Skeletal muscle tissue (tissue), 3 donors: ENCODE measurements at regions not wholly inside any gene's neighbourhood (a gene's known extent, or its start where the extent isn't known, plus 50 kb on each side); places are given as distances from the start of the nearest gene placed in this dataset.
"Not testable (repeated sequence)": the region's sequence is repeated elsewhere in the genome, so short reads cannot be mapped to it uniquely, and the experiment has no call there.

Source experiments
- H3K27ac ChIP-seq: one replicate; pipeline ENCODE4 v1.7.0; 2013; ENCODE audit warnings: mild to moderate bottlenecking, low read depth, low read length, inconsistent platforms
- H3K27me3 ChIP-seq, 3 donors: one replicate each; pipeline ENCODE4 v1.7.0; 2013; ENCODE audit warnings: low read length in 3 of 3; ENCODE audit not compliant: control insufficient read depth in 3 of 3, insufficient read depth in 3 of 3
- H3K36me3 ChIP-seq, 3 donors: one replicate each; pipeline ENCODE4 v1.7.0; 2013; ENCODE audit warnings: low read length in 3 of 3; ENCODE audit not compliant: control insufficient read depth in 3 of 3, insufficient read depth in 3 of 3
- H3K4me1 ChIP-seq, 3 donors: one replicate each; pipeline ENCODE4 v1.7.0; 2013; ENCODE audit warnings: low read length in 3 of 3, mild to moderate bottlenecking in 3 of 3; ENCODE audit not compliant: control insufficient read depth in 3 of 3, insufficient read depth in 3 of 3
- H3K4me3 ChIP-seq, 3 donors: one replicate each; pipeline ENCODE4 v1.7.0; 2013; ENCODE audit warnings: low read length in 3 of 3
- H3K9ac ChIP-seq, 3 donors: one replicate each; pipeline ENCODE4 v1.7.0; 2013; ENCODE audit warnings: low read length in 3 of 3, mild to moderate bottlenecking in 3 of 3, moderate library complexity in 2 of 3, low read depth in 1 of 3
- H3K9me3 ChIP-seq, 3 donors: one replicate each; pipeline ENCODE4 v1.7.0; 2013; ENCODE audit warnings: low read length in 3 of 3; ENCODE audit not compliant: control insufficient read depth in 3 of 3
- donor health status: Osteomylitis.

DNA sequence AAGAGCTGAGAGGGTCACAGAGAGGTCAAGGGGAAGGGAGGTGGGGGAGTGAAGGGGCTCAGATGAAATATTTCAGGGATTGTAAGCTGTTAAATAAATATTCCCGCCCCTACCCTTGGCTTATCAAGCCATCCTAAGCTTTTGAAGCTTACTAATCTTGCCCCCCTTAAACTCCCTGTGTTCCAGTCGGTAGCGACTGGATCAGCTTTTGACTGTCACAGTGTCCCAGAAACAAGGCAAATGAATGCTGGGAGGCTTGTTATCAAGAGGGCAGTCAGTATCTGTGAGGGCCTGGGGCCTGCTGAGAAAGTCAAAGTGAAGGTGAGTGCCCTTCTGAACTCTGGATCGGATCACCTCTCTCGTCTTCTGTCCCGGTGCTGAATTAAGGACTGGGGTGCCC is 128.1 kb downstream of the DACT1 start:
- no peak overlapping the region for H3K4me3 ChIP-seq
- H3K4me1 ChIP-seq = peaks cover 0 to 3% (median 0%) of the 10 kb centered on the region in 3 donors
- no peaks in the 10 kb centered on the region for H3K27me3 ChIP-seq
- no peaks in the 10 kb centered on the region for H3K36me3 ChIP-seq
- H3K27ac ChIP-seq = no peak overlapping the region
- no peak overlapping the region for H3K9ac ChIP-seq
- H3K9me3 ChIP-seq = no peaks in the 10 kb centered on the region

DNA sequence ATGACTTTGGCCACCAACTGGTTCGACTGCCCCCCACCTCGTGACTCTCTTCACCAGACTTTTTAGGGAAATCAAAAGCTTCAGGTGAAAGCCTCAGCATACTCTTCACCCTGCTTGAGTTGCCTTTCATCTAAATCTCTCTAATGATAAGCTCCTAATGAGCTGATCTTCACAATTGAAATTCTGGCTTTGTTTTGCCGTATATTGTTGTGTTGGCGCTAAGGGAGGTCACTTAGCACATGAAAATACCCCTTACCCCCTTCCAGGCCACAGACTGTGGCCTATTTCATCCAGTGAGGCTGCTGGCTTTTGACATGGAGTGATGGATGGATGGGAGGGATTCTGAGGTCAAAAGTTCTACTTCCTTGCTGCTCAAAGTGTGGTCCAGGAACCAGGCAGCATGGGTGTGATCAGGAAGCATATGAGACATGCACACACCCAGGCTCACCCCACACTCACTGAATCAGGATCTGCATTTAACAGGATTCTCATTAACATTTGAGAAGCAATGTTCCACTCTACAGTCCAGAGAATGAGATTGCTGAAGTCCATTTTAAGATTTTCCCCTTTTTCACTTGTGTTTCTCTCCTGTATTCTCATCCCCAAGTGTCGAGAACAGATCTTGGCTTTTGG is 131.4 kb downstream of the DACT1 start:
- Histone ChIP-seq H3K9me3 (no peaks in the 10 kb centered on the region), H3K27me3 (no peaks in the 10 kb centered on the region)

DNA sequence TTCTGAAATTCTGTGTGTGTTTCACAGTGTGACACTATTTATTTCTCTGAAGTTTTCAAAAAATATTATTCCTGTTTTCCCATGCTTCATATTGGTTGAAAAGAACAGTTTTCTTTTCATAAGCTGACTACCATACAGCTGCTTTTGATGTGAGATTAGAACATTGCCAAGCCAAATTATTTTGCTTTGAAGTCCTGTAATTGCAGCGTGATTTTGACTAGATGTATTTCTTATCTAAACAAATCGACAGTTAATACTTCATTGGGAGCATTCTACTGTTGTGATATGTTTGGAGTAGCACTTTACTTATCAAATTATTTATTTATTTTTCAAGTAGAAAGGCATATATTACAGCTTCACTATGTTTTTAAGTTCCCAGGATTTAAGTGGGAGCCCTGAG is 132.0 kb downstream of the DACT1 start:
- no peaks in the 10 kb centered on the region for H3K36me3 ChIP-seq
- H3K27ac ChIP-seq = no peak overlapping the region
- no peak overlapping the region for H3K4me3 ChIP-seq
- H3K4me1 ChIP-seq = peaks cover 0 to 9% (median 0%) of the 10 kb centered on the region in 3 donors
- H3K9ac ChIP-seq = no peak overlapping the region
- no peaks in the 10 kb centered on the region for H3K27me3 ChIP-seq
- H3K9me3 ChIP-seq = no peaks in the 10 kb centered on the region

More for the DNA sequence above, 131.4 kb downstream of the DACT1 start:
- Histone ChIP-seq H3K9ac (no peak overlapping the region), H3K4me3 (no peak overlapping the region), H3K4me1 (peaks cover 0 to 5% (median 0%) of the 10 kb centered on the region in 3 donors), H3K36me3 (no peaks in the 10 kb centered on the region), H3K27ac (no peak overlapping the region)

DNA sequence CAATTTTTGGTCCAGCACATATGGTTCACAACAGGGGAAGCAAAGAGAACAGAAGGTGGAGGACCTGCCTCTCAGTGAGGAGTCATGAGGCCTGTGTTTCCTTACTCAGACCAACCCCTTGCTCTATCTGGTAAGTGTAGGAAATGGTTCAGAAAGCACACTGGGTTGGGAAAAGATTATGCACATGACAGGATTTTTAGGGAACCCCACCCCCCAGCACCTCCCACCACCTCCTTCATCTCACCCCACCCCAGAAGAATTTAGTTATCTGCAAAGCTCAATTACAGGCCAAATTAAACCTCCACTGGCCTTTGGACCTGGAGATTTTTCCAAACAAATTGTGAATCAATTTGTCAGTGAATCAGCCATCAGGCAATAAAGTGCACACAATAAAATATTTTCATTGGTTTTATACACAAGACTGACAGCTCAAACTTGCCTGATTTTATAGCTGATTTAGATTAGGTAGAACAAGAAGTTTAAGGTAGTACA is 132.8 kb downstream of the DACT1 start:
- Histone ChIP-seq H3K9ac (no peak overlapping the region), H3K9me3 (no peaks in the 10 kb centered on the region), H3K4me3 (no peak overlapping the region), H3K27ac (no peak overlapping the region), H3K36me3 (no peaks in the 10 kb centered on the region), H3K27me3 (no peaks in the 10 kb centered on the region), H3K4me1 (peaks cover 0 to 6% (median 0%) of the 10 kb centered on the region in 3 donors)

DNA sequence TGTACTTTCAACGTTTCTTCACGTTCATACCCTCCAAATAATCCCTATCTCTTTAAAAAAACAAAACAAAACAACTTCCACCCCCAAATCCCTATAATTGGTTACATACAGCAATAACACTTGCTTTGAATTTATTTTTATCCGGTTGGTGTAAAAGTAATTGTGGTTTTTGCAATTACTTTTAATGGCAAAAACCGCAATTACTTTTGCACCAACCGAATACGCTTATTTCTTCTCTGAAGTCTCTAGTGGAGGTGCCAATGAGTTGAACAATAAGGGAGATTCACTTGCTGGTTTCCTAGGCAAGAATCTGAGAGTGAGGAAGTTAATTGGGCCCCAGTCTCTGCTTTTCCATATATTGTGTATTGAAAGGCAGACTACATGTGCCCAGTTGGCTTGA is 133.3 kb downstream of the DACT1 start:
- H3K4me1 ChIP-seq = peaks cover 0 to 6% (median 0%) of the 10 kb centered on the region in 3 donors
- H3K9me3 ChIP-seq = no peaks in the 10 kb centered on the region
- no peaks in the 10 kb centered on the region for H3K36me3 ChIP-seq
- H3K9ac ChIP-seq = no peak overlapping the region
- no peak overlapping the region for H3K4me3 ChIP-seq
- no peaks in the 10 kb centered on the region for H3K27me3 ChIP-seq
- no peak overlapping the region for H3K27ac ChIP-seq

DNA sequence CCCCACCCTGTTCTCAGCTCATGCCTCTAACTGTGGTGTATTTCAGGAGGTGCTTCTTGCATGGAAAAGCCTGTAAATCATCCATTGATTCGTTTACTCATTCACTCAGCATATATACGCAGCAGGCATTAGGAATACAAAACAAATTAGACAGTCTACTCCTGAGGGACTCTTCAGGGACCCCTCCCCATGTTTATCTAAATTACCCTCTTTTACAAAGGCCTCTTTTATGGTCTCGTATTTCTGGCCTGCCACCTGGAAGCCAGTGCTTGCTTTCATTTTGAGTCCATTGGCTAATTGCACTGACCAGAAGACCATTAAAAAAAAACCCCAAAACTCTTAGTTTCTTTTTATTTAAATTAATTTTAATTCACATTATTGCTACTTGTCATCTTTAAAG is 134.4 kb downstream of the DACT1 start:
- Histone ChIP-seq H3K4me3 (no peak overlapping the region), H3K27me3 (no peaks in the 10 kb centered on the region), H3K27ac (no peak overlapping the region), H3K36me3 (no peaks in the 10 kb centered on the region), H3K9me3 (no peaks in the 10 kb centered on the region), H3K4me1 (peaks cover 0 to 6% (median 0%) of the 10 kb centered on the region in 3 donors), H3K9ac (no peak overlapping the region)

DNA sequence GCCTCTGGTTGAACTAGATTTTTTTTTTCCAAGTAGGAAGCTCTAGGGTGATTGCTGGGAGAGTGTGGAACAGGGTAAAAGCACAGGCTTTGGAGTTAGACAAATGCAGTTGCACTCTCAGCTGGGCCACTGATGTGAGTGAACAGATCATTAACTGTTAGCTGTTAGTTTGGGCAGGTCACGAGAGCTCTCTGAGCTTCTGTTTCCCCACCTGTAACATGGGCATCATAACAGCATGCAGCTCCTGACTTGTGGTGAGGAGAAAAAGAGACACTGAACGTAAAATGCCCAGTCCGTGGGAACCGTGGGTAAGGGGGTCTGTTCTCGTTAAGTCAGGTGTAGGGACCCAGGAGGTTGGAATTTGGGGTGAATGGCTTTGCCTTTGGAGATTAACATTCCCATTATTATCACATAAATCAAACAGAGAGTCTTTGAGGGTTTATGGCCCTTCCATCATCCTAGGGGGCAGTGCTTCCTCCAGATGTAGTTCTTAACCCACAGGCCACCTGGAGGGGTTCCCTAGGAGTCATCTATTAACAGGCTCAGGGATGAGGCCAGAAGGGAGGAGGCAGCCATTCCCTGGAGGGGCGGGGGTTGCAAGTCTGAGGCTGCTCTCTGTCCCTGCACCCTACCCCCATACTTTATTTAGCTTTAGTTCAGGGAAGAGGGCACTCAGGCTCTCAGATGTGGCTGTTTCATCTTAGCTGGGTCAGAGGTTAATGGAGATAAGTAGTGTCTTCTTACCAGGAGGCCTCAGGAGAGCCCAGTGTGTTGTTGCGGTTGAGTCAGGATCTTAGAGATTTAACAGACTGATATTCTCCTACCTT is 135.2 kb downstream of the DACT1 start:
- Histone ChIP-seq H3K36me3 (no peaks in the 10 kb centered on the region), H3K27ac (no peak overlapping the region)

DNA sequence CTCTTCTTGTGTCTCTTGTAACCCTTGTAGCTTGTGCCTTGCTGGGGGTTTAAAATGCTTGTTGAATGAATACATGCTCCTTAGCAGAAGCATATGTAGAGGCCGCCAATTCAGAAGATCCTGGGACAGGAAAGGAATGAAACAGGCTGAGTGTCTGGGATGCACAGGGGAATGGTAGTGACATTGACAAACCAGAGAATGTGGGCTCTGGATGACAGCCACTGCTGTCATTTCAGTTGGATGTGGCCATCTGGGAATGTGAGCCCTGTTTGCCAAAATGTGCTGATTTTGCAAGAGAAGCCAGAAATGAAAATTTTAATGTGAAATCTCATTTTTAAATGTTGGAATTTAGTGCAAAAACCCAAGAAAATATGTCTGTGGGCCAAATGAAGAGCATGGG is 136.8 kb downstream of the DACT1 start:
- no peak overlapping the region for H3K27ac ChIP-seq

More for the DNA sequence above, 135.2 kb downstream of the DACT1 start:
- Histone ChIP-seq H3K4me3 (no peak overlapping the region), H3K27me3 (no peaks in the 10 kb centered on the region), H3K4me1 (peaks cover 0 to 6% (median 0%) of the 10 kb centered on the region in 3 donors), H3K9me3 (no peaks in the 10 kb centered on the region), H3K9ac (no peak overlapping the region)

DNA sequence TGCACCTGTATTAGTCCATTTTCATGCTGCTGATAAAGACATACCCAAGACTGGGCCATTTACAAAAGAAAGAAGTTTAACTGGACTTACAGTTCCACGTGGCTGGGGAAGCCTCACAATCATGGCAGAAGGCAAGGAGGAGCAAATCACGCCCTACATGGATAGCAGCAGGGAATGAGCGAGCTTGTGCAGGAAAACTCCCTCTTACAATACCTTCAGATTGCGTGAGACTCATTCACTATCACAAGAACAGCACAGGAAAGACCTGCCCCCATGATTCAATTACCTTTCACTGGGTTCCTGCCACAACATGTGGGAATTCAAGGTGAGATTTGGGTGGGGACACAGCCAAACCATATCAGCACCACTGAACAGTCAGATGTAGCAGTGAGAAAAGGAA is 137.4 kb downstream of the DACT1 start:
- H3K4me3 ChIP-seq, H3K9ac ChIP-seq, H3K27ac ChIP-seq, H3K36me3 ChIP-seq, H3K27me3 ChIP-seq, H3K4me1 ChIP-seq, H3K9me3 ChIP-seq: not testable (repeated sequence)

More for the DNA sequence above, 136.8 kb downstream of the DACT1 start:
- H3K4me1 ChIP-seq = peaks cover 0 to 6% (median 0%) of the 10 kb centered on the region in 3 donors
- no peaks in the 10 kb centered on the region for H3K9me3 ChIP-seq
- H3K27me3 ChIP-seq = no peaks in the 10 kb centered on the region
- no peaks in the 10 kb centered on the region for H3K36me3 ChIP-seq
- H3K4me3 ChIP-seq = no peak overlapping the region
- H3K9ac ChIP-seq = no peak overlapping the region

DNA sequence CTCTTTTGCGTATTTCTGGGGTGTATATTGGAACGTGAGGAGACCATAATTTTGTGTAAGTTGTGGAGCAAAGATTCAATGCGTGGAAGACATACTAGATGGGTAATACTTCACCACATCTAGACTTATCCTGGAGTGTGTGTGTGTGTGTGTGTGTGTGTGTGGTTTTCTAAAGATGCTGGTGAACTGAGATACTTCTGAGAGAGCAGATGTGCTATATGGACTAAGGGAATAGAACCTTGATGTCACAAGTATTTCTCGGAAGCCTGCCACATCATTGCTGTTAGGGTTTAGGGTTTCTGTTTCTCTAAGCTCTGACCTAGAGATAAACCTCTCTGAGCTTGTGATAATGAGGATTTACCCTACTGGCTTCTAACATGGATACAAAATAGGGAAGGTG is 138.8 kb downstream of the DACT1 start:
- no peak overlapping the region for H3K4me3 ChIP-seq
- peaks cover 0 to 6% (median 0%) of the 10 kb centered on the region in 3 donors for H3K4me1 ChIP-seq
- no peaks in the 10 kb centered on the region for H3K36me3 ChIP-seq
- H3K9me3 ChIP-seq = no peaks in the 10 kb centered on the region
- no peak overlapping the region for H3K9ac ChIP-seq
- no peak overlapping the region for H3K27ac ChIP-seq
- H3K27me3 ChIP-seq = no peaks in the 10 kb centered on the region
